HepG2 (cell line): ENCODE measurements at regions not wholly inside any gene's neighbourhood (a gene's known extent, or its start where the extent isn't known, plus 50 kb on each side); places are given as distances from the start of the nearest gene placed in this dataset.

Experiments
- FOXA3 ChIP-seq: IDR thresholded peaks from 2 replicates; pipeline ENCODE4 v1.6.1; 2016; ENCODE audit warnings: missing genetic modification reagents, missing compliant biosample characterization
- HNRNPUL1 ChIP-seq: fragments of 200-400 bp; formaldehyde crosslinking; IDR thresholded peaks from 2 replicates; pipeline ENCODE4 v1.6.1; 2017; ENCODE audit warnings: low read depth, mild to moderate bottlenecking, low read length, moderate library complexity
- JUNB ChIP-seq: sonication (generic); formaldehyde crosslinking; IDR thresholded peaks from 2 replicates; pipeline ENCODE4 v1.8.0; 2022; ENCODE audit warnings: missing genetic modification reagents, mild to moderate bottlenecking, borderline replicate concordance
- KMT2A ChIP-seq: sonication (generic); formaldehyde crosslinking; IDR thresholded peaks from 2 replicates; pipeline ENCODE4 v1.4.0; 2020; ENCODE audit warnings: missing genetic modification reagents
- KMT2B ChIP-seq: IDR thresholded peaks from 2 replicates; pipeline ENCODE4 v1.6.1; 2016; ENCODE audit warnings: missing genetic modification reagents, missing compliant biosample characterization
- PPARG ChIP-seq: conservative IDR thresholded peaks from 2 replicates; pipeline ENCODE4 v1.6.1; 2016; ENCODE audit warnings: missing biosample characterization, missing genetic modification reagents
- ZBTB20 ChIP-seq: sonication (generic); formaldehyde crosslinking; IDR thresholded peaks from 2 replicates; pipeline ENCODE4 v1.8.1; 2023; ENCODE audit warnings: missing genetic modification reagents, low read depth, mild to moderate bottlenecking, borderline replicate concordance
- ZNF24 ChIP-seq: fragments of 450-650 bp; IDR thresholded peaks from 2 replicates; pipeline ENCODE4 v1.6.1; 2017; ENCODE audit warnings: antibody characterized with exemption, mild to moderate bottlenecking
- ZNF451 ChIP-seq: sonication (generic); formaldehyde crosslinking; IDR thresholded peaks from 2 replicates; pipeline ENCODE4 v1.5.0; 2020; ENCODE audit warnings: mild to moderate bottlenecking, missing genetic modification reagents
- ZNF598 ChIP-seq: sonication (generic); formaldehyde crosslinking; IDR thresholded peaks from 2 replicates; pipeline ENCODE4 v1.5.1; 2020; ENCODE audit warnings: mild to moderate bottlenecking, missing genetic modification reagents, borderline replicate concordance
- ZNF841 ChIP-seq: sonication (generic); formaldehyde crosslinking; IDR thresholded peaks from 2 replicates; pipeline ENCODE4 v1.8.1; 2023; ENCODE audit warnings: missing genetic modification reagents, borderline replicate concordance
- TF ChIP-seq, protein P1 (sequence below): sonication (generic); formaldehyde crosslinking; IDR thresholded peaks from 2 replicates; pipeline ENCODE4 v1.4.0; 2020; ENCODE audit warnings: mild to moderate bottlenecking, missing genetic modification reagents
- TF ChIP-seq, protein P2 (sequence below): IDR thresholded peaks from 2 replicates; pipeline ENCODE4 v1.6.1; 2012; ENCODE audit warnings: low read depth, low read length, improper control_type of control experiment
- TF ChIP-seq, protein P3 (sequence below): sonication (generic); formaldehyde crosslinking; IDR thresholded peaks from 2 replicates; pipeline ENCODE4 v1.8.0; 2022; ENCODE audit warnings: mild to moderate bottlenecking, missing genetic modification reagents, borderline replicate concordance
- TF ChIP-seq, protein P4 (sequence below): sonication (generic); formaldehyde crosslinking; IDR thresholded peaks from 2 replicates; pipeline ENCODE4 v1.4.0; 2020; ENCODE audit warnings: missing genetic modification reagents, borderline replicate concordance
- TF ChIP-seq, protein P5 (sequence below): sonication (generic); formaldehyde crosslinking; IDR thresholded peaks from 2 replicates; pipeline ENCODE4 v1.4.0; 2020; ENCODE audit warnings: missing genetic modification reagents, low read depth, mild to moderate bottlenecking, borderline replicate concordance

DNA sequence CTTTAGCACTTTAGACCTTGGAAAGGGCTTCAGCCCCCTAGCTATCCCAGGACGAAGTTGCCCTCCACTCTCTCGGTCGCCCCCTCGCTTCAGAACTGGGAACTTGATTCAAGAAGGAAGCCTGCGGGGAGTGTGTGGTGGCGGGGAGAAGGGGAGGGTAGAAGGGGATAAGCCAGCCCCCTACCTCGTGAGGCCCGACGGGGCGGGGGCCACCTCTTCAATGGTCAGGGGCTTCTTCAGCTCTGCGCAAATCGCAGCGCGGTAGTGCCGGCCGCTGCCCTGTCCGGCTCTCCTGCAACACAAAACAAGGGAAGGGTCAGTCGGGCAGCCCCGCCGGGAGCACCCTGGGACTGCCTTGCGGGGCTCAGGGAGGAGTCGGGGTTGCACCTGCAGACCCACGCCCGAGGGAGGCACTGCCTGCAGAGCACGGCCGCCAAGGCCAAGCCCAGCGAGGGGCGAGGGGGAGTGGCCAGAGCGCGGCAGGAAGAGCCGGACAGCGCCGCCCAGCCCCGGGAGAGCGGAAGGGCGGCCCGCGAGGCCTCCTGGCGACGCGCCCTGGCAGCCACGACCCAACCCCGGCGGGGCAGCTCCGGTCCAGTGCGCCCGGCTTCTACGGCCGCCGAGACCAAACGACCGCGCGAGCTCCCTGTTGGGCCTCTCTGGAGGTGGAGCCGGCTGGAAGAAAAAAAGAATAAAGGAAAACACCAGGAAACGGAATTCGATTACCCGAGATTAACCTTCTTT is 56.2 kb upstream of the RASAL2 start (continued):
- TF ChIP-seq, protein P1, sequence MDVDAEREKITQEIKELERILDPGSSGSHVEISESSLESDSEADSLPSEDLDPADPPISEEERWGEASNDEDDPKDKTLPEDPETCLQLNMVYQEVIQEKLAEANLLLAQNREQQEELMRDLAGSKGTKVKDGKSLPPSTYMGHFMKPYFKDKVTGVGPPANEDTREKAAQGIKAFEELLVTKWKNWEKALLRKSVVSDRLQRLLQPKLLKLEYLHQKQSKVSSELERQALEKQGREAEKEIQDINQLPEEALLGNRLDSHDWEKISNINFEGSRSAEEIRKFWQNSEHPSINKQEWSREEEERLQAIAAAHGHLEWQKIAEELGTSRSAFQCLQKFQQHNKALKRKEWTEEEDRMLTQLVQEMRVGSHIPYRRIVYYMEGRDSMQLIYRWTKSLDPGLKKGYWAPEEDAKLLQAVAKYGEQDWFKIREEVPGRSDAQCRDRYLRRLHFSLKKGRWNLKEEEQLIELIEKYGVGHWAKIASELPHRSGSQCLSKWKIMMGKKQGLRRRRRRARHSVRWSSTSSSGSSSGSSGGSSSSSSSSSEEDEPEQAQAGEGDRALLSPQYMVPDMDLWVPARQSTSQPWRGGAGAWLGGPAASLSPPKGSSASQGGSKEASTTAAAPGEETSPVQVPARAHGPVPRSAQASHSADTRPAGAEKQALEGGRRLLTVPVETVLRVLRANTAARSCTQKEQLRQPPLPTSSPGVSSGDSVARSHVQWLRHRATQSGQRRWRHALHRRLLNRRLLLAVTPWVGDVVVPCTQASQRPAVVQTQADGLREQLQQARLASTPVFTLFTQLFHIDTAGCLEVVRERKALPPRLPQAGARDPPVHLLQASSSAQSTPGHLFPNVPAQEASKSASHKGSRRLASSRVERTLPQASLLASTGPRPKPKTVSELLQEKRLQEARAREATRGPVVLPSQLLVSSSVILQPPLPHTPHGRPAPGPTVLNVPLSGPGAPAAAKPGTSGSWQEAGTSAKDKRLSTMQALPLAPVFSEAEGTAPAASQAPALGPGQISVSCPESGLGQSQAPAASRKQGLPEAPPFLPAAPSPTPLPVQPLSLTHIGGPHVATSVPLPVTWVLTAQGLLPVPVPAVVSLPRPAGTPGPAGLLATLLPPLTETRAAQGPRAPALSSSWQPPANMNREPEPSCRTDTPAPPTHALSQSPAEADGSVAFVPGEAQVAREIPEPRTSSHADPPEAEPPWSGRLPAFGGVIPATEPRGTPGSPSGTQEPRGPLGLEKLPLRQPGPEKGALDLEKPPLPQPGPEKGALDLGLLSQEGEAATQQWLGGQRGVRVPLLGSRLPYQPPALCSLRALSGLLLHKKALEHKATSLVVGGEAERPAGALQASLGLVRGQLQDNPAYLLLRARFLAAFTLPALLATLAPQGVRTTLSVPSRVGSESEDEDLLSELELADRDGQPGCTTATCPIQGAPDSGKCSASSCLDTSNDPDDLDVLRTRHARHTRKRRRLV = 0 out of 2 replicates have a peak, but pooled peaks have one; percentile 34
- TF ChIP-seq HNRNPUL1 (no peak), KMT2B (CRISPR knock-in tag) (0 out of 2 replicates have a peak, but pooled peaks have one; percentile 32), ZNF841 (CRISPR knock-in tag) (no peak), ZNF598 (CRISPR knock-in tag) (no peak), KMT2A (CRISPR knock-in tag) (peak; percentile 68), ZNF451 (no peak), ZBTB20 (CRISPR knock-in tag) (no peak; the same call in 1 of the 2 replicates), FOXA3 (CRISPR knock-in tag) (no peak), PPARG (CRISPR knock-in tag) (peak; percentile 76), JUNB (CRISPR knock-in tag) (no peak), ZNF24 (no peak)
- TF ChIP-seq, protein P2, sequence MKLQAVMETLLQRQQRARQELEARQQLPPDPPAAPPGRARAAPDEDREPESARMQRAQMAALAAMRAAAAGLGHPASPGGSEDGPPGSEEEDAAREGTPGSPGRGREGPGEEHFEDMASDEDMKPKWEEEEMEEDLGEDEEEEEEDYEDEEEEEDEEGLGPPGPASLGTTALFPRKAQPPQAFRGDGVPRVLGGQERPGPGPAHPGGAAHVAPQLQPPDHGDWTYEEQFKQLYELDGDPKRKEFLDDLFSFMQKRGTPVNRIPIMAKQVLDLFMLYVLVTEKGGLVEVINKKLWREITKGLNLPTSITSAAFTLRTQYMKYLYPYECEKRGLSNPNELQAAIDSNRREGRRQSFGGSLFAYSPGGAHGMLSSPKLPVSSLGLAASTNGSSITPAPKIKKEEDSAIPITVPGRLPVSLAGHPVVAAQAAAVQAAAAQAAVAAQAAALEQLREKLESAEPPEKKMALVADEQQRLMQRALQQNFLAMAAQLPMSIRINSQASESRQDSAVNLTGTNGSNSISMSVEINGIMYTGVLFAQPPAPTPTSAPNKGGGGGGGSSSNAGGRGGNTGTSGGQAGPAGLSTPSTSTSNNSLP = no peak
- TF ChIP-seq, protein P3, sequence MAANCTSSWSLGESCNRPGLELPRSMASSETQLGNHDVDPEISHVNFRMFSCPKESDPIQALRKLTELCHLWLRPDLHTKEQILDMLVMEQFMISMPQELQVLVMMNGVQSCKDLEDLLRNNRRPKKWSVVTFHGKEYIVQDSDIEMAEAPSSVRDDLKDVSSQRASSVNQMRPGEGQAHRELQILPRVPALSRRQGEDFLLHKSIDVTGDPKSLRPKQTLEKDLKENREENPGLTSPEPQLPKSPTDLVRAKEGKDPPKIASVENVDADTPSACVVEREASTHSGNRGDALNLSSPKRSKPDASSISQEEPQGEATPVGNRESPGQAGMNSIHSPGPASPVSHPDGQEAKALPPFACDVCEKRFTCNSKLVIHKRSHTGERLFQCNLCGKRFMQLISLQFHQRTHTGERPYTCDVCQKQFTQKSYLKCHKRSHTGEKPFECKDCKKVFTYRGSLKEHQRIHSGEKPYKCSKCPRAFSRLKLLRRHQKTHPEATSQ (CRISPR knock-in tag) = peak; percentile 85; the same call in 1 of the 2 replicates
- TF ChIP-seq, protein P4, sequence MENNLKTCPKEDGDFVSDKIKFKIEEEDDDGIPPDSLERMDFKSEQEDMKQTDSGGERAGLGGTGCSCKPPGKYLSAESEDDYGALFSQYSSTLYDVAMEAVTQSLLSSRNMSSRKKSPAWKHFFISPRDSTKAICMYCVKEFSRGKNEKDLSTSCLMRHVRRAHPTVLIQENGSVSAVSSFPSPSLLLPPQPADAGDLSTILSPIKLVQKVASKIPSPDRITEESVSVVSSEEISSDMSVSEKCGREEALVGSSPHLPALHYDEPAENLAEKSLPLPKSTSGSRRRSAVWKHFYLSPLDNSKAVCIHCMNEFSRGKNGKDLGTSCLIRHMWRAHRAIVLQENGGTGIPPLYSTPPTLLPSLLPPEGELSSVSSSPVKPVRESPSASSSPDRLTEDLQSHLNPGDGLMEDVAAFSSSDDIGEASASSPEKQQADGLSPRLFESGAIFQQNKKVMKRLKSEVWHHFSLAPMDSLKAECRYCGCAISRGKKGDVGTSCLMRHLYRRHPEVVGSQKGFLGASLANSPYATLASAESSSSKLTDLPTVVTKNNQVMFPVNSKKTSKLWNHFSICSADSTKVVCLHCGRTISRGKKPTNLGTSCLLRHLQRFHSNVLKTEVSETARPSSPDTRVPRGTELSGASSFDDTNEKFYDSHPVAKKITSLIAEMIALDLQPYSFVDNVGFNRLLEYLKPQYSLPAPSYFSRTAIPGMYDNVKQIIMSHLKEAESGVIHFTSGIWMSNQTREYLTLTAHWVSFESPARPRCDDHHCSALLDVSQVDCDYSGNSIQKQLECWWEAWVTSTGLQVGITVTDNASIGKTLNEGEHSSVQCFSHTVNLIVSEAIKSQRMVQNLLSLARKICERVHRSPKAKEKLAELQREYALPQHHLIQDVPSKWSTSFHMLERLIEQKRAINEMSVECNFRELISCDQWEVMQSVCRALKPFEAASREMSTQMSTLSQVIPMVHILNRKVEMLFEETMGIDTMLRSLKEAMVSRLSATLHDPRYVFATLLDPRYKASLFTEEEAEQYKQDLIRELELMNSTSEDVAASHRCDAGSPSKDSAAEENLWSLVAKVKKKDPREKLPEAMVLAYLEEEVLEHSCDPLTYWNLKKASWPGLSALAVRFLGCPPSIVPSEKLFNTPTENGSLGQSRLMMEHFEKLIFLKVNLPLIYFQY (CRISPR knock-in tag) = peak; percentile 98
- TF ChIP-seq, protein P5, sequence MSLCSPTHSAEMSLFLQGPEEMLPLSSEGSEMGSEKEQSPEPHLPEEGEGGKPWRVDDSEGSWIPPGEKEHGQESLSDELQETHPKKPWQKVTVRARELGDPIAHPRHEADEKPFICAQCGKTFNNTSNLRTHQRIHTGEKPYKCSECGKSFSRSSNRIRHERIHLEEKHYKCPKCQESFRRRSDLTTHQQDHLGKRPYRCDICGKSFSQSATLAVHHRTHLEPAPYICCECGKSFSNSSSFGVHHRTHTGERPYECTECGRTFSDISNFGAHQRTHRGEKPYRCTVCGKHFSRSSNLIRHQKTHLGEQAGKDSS (CRISPR knock-in tag) = peak; percentile 40; the same call in 1 of the 2 replicates
